Spleen (tissue), 7 donors: ENCODE measurements at regions not wholly inside any gene's neighbourhood (a gene's known extent, or its start where the extent isn't known, plus 50 kb on each side); places are given as distances from the start of the nearest gene placed in this dataset.

Experiments used
- CTCF ChIP-seq, 11 experiments: fragments of 200-600 bp in 7 of 11; fragments of 450-650 bp in 4 of 11; sonication (generic) in 4 of 11; IDR thresholded peaks in 8 of 11; conservative IDR thresholded peaks in 3 of 11; 1 replicate in 7 of 11; 2 replicates in 4 of 11; pipeline versions ENCODE4 v1.4.0 to v1.8.0; 2016 to 2021; ENCODE audit warnings: antibody characterized with exemption in 11 of 11, inconsistent platforms in 4 of 11, mild to moderate bottlenecking in 1 of 11
- POLR2AphosphoS5 ChIP-seq, 3 donors: sonication (generic); formaldehyde crosslinking; IDR thresholded peaks; one replicate each; pipeline ENCODE4 v1.5.1; 2017; ENCODE audit warnings: antibody characterized with exemption in 3 of 3
- donor health status: DM: no; HTN: no; CAD: no; lungs with moderate emphysema.
- donor health status: DM: no; HTN: no; CAD: no.
- donor health status: DM: no; HTN: no; CAD: no.

GRCh38 chr6:14549871-14550270 is 432.3 kb downstream of the CD83 start:
- TF ChIP-seq POLR2AphosphoS5 (IDR thresholded peaks at IDR 0.05) (no peak), CTCF (IDR thresholded peaks at IDR 0.05 in 8 of 11, conservative IDR thresholded peaks at IDR 0.05 in 3 of 11) (no peak)
